Lower leg skin (tissue), 4 donors: ENCODE measurements at regions not wholly inside any gene's neighbourhood (a gene's known extent, or its start where the extent isn't known, plus 50 kb on each side); places are given as distances from the start of the nearest gene placed in this dataset.

ENCODE experiments used
- DNase-seq, 2 donors: peaks; one replicate each; pipeline ENCODE4 v3.0.0-alpha.2; 2019; ENCODE audit warnings: low spot score in 2 of 2
- H3K4me3 ChIP-seq: fragments of 200-600 bp; sonication (generic); 2 replicates; pipeline ENCODE4 v1.5.1; 2017; ENCODE audit warnings: mild to moderate bottlenecking, low read depth; ENCODE audit not compliant: poor library complexity, severe bottlenecking
- POLR2A ChIP-seq, 2 donors: fragments of 450-650 bp; IDR thresholded peaks; one replicate each; pipeline ENCODE4 v1.6.1; 2016 to 2017; ENCODE audit warnings: antibody characterized with exemption in 2 of 2, mild to moderate bottlenecking in 1 of 2, moderate library complexity in 1 of 2
- WGBS, 2 donors: methylation state at CpG; one replicate each; pipeline ENCODE4 v1.1.5; 2018; 5-methylcytosine and 5-hydroxymethylcytosine counted together
- intact Hi-C: fragments of 100-400 bp; cut with DNase I; formaldehyde crosslinking; loops from one replicate; pipeline ENCODE4 v1.15.0; 2023; ENCODE audit warnings: low total_unique reads
- TF ChIP-seq, protein P1 (sequence below), 3 donors: fragments of 450-650 bp; IDR thresholded peaks; one replicate each; pipeline ENCODE4 v1.5.1; 2016; ENCODE audit warnings: antibody characterized with exemption in 3 of 3, mild to moderate bottlenecking in 3 of 3, moderate library complexity in 2 of 3

DNA sequence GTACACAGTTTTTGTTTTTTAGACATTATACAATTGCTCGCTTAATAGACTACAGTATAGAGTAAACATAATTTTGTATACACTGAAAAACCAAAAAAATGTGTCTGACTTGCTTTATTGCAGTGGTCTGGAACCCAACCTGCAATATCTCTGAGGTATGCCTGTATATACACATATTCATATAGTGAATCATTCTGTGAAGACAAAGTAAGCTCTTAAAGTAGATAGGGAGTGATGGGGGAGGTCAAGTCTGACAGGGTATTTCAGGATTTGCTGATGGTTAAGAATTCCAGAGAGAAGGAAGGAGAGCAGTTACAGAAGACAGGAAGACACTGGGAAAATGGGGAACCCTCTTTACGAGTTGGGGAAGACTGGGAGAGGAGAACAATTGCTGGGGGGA lies 417.9 kb downstream of the CD109 start:
- intact Hi-C loops: no loop called here
- TF ChIP-seq, protein P1, sequence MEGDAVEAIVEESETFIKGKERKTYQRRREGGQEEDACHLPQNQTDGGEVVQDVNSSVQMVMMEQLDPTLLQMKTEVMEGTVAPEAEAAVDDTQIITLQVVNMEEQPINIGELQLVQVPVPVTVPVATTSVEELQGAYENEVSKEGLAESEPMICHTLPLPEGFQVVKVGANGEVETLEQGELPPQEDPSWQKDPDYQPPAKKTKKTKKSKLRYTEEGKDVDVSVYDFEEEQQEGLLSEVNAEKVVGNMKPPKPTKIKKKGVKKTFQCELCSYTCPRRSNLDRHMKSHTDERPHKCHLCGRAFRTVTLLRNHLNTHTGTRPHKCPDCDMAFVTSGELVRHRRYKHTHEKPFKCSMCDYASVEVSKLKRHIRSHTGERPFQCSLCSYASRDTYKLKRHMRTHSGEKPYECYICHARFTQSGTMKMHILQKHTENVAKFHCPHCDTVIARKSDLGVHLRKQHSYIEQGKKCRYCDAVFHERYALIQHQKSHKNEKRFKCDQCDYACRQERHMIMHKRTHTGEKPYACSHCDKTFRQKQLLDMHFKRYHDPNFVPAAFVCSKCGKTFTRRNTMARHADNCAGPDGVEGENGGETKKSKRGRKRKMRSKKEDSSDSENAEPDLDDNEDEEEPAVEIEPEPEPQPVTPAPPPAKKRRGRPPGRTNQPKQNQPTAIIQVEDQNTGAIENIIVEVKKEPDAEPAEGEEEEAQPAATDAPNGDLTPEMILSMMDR (IDR thresholded peaks at IDR 0.05): no peak
- TF ChIP-seq POLR2A (IDR thresholded peaks at IDR 0.05): no peak
- H3K4me3 ChIP-seq: no peak overlapping the region
- 88 to 90% methylated on average over 2 of the region's 2 CpGs for WGBS, 2 donors
- no peak for DNase-seq

DNA sequence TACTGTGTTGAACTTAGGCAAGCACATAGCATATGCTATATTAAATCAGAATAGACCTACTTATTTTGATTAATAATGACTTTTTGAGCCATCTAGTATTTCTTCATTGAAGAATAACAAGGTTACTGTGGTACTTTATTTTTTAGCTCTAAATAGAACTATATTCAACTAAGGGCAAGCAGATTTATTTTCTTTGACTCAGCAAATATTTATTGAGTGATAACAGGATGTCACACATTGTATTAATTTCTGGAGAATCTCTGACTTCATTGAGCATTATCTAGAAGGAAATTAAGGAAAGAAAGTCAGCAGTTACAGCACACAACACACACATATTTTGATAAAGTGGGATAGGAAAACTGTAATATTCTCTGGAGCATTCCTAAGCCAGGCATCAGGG lies 407.4 kb downstream of the CD109 start:
- intact Hi-C loops: no loop called here
- DNase-seq: no peak
- no peak for TF ChIP-seq POLR2A (IDR thresholded peaks at IDR 0.05)
- TF ChIP-seq, protein P1 (IDR thresholded peaks at IDR 0.05): no peak
- no peak overlapping the region for H3K4me3 ChIP-seq

DNA sequence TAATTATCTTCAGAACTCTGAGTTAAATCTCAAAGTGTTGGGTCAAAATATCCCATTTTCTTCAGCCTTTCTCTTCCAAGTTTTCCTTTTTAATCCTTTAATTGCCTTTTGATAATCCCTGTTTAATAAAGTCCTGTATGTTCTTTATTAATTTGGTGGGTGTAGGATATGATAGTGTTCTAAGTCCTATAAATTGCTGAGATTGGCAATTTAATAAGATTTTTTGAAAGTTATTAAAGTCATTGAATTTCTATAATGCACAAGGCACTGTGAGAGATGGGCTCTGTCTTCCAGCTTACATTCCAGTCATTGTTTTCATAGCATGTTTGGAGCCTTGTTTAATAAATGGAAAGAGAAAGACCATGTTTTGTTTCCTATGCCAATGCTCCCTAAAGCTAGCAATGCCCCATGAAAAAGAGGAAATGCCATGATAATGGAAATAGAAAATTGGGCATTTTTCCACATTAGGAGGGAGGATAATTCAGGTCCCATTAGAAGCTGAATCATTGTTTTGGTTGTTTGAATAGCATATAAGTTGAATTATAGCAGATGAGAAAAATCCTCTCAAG lies 404.8 kb downstream of the CD109 start:
- TF ChIP-seq, protein P1 (IDR thresholded peaks at IDR 0.05): no peak
- no peak for TF ChIP-seq POLR2A (IDR thresholded peaks at IDR 0.05)
- intact Hi-C loops: no loop called here
- H3K4me3 ChIP-seq: no peak overlapping the region
- no peak for DNase-seq

DNA sequence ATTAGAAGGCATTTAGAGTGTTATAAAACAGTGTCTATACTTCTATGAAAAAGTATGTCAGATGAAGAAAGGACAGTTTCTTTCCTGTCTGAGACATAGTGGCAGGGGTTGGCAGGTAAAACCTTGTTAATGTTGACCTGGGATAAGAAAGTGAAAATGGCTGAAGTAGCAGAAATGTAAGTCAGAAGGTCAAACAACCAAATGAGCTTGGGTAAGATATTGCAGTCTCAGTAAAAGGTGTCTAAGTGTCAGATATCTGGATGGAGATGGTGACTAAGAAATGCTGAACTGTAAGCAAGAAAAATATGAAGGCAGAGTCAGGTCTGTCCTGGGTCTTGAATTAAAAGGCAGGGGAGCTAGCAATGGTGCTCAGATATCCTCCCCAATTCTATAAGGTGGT lies 400.3 kb downstream of the CD109 start:
- DNase-seq: no peak
- no peak overlapping the region for H3K4me3 ChIP-seq
- TF ChIP-seq, protein P1 (IDR thresholded peaks at IDR 0.05): no peak
- TF ChIP-seq POLR2A (IDR thresholded peaks at IDR 0.05): no peak
- intact Hi-C loops: no loop called here

DNA sequence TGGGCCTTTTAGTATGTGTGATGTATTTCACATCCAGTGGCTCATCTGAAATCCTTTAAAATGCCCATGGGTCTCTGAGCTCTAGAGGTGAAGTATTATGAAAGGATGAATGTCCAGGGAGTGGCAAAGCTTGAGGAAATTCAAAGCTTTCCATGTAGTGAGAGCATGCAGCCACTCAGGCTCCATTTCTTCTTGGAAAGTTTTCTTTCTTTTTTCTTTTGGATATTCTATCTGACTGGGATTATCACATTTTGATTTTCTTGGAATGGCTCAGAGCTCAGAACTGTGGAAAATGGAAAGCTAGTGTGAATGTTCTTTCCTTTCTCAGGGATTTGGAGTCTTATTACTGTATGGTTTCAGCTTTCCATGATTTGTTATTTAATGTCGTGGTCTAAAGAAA lies 397.4 kb downstream of the CD109 start:
- 62 to 68% methylated on average over 1 of the region's 1 CpG for WGBS, 2 donors
- intact Hi-C loops: no loop called here
- TF ChIP-seq, protein P1 (IDR thresholded peaks at IDR 0.05): no peak
- no peak for DNase-seq
- H3K4me3 ChIP-seq: no peak overlapping the region

DNA sequence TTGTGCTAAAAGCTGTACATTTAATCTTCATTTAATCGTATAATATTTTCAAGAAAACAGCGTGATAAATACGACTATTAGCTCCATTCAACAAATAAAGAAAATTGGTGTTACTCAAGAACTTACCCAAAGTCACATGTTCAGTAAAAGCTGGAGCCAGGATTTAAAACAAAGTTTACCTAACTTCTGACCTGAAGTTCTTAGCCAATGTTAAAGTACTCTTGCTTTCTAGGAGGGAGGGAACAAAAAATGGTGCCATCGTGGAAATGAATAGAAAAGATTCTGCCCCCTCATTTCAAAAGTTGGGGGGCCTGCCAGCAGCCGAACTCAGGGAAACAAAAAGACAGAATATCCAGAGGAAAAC lies 395.8 kb downstream of the CD109 start:
- 59 to 64% methylated on average over 5 of the region's 5 CpGs for WGBS, 2 donors
- intact Hi-C loops: loop anchor here (2.0 kb wide), 1 partner anchor 1113 kb away; no protein-coding TSS in a partner anchor
- TF ChIP-seq, protein P1 (IDR thresholded peaks at IDR 0.05): no peak
- no peak for TF ChIP-seq POLR2A (IDR thresholded peaks at IDR 0.05)
- no peak overlapping the region for H3K4me3 ChIP-seq
- no peak for DNase-seq
